Fibroblast of the aortic adventitia (primary cell): ENCODE measurements at regions not wholly inside any gene's neighbourhood (a gene's known extent, or its start where the extent isn't known, plus 50 kb on each side); places are given as distances from the start of the nearest gene placed in this dataset.

Experiments
- DNase-seq: peaks from one replicate; pipeline ENCODE4 v3.0.0-alpha.2; 2010; ENCODE audit warnings: low read depth
- H3K4me3 ChIP-seq: 2 replicates; pipeline ENCODE4 v1.5.1; 2011; ENCODE audit warnings: low read depth, mild to moderate bottlenecking, control low read depth, low read length, moderate library complexity
- TF ChIP-seq, protein P1 (sequence below): IDR thresholded peaks from 2 replicates; pipeline ENCODE4 v1.5.1; 2011; ENCODE audit warnings: mild to moderate bottlenecking, low read length, control low read depth, inconsistent platforms; ENCODE audit not compliant: insufficient read depth

DNA sequence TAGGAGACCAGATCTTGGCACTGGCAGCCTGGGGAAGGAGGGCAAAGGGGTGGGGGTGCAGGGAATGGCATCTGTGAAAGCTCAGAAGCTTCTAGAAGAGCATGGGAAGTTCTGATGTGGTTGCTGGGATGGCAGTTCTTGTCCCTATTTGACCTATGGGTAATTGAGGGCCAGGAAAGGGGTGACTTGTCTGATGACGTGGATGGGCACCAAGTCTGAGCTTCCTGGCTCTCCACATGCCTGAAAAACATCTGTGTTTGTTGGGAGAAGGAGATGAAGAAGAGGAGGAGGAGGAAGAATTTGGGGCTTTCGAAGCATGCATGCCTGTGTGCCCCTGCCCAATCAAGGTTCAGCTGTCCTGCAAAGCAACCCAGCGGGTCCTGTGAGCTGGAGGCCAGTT lies 158.8 kb downstream of the SMAD6 start:
- no peak overlapping the region for H3K4me3 ChIP-seq
- DNase-seq: no peak
- TF ChIP-seq, protein P1, sequence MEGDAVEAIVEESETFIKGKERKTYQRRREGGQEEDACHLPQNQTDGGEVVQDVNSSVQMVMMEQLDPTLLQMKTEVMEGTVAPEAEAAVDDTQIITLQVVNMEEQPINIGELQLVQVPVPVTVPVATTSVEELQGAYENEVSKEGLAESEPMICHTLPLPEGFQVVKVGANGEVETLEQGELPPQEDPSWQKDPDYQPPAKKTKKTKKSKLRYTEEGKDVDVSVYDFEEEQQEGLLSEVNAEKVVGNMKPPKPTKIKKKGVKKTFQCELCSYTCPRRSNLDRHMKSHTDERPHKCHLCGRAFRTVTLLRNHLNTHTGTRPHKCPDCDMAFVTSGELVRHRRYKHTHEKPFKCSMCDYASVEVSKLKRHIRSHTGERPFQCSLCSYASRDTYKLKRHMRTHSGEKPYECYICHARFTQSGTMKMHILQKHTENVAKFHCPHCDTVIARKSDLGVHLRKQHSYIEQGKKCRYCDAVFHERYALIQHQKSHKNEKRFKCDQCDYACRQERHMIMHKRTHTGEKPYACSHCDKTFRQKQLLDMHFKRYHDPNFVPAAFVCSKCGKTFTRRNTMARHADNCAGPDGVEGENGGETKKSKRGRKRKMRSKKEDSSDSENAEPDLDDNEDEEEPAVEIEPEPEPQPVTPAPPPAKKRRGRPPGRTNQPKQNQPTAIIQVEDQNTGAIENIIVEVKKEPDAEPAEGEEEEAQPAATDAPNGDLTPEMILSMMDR: no peak

DNA sequence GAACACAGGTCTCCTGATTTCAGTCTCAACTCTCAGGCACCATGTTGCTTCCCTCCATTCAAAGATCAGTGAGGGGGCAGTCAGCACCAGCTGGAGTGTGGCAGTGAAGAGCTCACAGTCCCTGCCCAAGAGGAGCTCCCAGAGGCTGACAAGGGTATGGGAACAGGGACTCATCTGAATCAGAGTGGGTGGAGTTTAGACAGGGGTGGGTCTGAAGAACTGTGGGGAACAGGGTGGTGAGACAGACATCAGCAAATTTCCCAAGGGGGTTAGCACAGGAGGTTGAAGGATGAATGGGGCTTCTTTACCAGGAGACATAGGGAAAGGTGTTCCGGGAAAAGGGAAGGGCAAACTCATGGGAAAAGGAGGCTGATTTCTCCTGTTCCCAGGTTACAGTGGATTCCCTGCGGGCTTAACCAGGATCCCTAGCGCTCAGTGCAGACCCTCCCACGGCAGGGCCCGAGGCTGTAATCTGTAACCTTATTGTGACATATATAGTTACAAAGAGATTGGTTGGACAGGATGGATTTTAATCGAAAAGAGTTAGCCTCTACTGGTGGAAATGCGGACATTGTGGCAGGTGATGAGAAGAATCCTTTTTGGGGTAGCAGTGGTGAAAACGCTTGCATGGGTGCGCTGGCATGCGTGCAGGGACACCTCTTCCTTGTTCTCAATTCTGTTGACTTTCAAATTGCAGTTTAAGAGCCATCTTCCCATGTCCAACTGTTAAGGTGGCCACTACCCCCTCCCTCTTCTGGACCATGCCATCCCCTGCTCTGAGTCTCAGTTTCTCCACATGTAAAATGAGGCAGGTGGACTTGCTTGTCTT lies 160.3 kb downstream of the SMAD6 start:
- no peak overlapping the region for H3K4me3 ChIP-seq
- no peak for DNase-seq
- TF ChIP-seq, protein P1: no peak

DNA sequence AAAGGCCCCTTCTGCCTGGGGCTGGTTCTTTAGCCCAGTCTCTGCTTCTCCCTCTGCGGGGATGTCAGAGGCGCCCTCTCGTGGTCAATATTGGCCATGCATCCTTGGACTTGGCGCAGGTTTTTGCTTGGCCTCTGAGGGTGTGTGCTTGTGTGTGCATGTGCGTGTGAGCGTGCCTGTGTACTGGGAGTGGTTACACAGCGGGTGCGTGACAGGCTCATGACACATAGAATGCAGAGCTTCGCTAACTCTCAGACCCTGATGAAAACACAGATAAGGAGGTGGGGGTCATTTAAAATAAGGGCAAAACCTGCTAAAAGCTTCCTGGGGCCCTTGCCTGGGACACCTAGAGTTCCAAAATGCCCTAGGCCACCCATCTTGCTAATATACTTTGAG lies 160.9 kb downstream of the SMAD6 start:
- no peak overlapping the region for H3K4me3 ChIP-seq
- TF ChIP-seq, protein P1: peak; percentile 96
- peak; percentile 96 for DNase-seq

DNA sequence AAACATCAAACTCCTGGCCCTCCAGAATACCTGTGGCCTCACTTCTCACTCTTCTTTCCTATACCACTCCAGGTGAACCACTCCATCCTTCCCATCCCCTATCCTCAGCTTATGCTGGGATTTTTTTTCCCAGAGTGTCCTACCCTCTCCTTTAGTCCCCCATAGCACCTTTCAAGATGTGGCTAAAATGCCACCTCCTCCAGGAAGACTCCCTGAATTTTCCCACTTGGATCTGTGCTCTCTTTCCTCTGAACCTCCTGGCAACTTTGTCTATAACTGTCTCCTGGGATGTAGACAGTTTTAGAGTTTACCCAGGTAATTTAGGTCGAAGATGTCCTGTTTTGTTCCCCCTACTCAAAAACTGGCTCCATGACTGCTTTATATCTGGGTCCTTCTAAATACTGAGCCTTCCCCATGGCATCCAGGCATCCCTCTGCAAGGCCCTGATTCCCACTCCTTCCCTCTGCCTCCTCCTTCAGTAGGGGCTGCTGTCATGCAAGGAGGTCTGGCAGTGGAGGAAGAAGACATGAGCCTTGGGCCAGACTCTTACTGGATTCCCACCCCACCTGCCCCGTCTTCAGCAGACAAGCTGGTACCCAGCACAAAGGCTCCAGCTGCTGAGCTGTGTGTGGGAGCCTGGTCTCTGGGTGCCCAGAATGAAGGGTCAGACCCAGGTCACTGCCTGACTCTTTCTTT lies 161.5 kb downstream of the SMAD6 start:
- no peak for DNase-seq
- H3K4me3 ChIP-seq: no peak overlapping the region
- TF ChIP-seq, protein P1: no peak

DNA sequence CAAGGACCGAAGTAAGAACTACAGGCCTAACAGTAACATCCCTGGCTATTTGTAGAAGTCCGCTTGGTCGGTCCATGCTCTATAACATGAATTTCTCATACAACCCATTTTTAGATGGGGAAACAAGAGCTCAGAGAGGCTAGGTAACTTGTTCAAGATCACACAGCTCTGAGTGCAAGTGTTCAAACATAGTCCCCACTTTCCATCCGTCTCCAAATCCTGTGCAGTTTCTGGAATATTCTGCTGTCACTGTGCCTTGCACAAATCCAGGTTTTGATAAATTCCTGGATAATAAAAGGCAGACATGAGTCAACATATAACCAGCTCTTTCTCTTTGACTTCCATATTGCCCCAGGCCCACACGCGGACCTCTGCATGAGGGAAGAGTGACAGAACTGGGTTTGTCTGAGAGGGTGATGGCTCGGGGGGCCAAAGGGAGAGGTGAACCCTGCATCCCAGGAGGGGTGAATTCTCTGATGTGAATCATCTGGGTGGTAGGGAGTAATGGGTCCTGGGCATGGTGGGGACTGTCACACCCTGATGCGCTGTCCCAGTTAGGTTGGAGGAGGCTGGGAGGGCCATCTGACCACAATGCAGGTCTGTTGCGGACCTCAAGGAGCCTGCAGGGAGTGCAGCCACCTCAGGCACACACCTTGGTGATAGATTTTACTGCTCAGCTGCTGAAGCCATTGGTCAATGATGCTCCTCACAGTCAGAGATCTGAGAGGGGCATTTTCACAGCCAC lies 162.2 kb downstream of the SMAD6 start:
- DNase-seq: no peak
- TF ChIP-seq, protein P1: no peak
- H3K4me3 ChIP-seq: no peak overlapping the region

DNA sequence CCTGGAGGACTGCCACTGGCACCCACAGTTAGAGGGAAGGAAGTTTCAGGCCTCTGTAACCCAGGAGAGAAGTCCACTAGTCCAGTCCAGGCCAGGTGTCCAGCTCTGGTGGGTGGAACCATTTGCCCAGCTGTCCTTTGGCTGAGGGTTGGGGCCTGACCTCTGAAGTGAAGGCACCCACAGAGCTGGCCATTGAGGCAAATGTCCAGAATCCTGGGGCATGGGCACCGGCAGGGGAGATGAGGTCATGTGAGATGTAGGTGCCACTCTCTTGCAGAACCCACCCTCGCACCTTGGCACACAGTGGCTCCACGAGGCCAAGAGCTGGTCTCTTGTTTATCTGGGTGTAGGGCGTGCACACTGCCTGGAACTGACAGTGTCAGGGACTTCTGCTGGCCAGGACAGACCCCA lies 162.8 kb downstream of the SMAD6 start:
- TF ChIP-seq, protein P1: no peak
- no peak overlapping the region for H3K4me3 ChIP-seq
- no peak for DNase-seq
